Gastrocnemius medialis (tissue), 4 donors: ENCODE measurements at regions not wholly inside any gene's neighbourhood (a gene's known extent, or its start where the extent isn't known, plus 50 kb on each side); places are given as distances from the start of the nearest gene placed in this dataset.

ENCODE experiments used
- POLR2A ChIP-seq, 2 donors: fragments of 450-650 bp; IDR thresholded peaks; one replicate each; pipeline ENCODE4 v1.6.1; 2017; ENCODE audit warnings: antibody characterized with exemption in 2 of 2, mild to moderate bottlenecking in 2 of 2, moderate library complexity in 2 of 2
- TF ChIP-seq, protein P1 (sequence below), 5 experiments: fragments of 450-650 bp in 3 of 5; fragments of 200-600 bp in 2 of 5; sonication (generic) in 2 of 5; IDR thresholded peaks in 4 of 5; conservative IDR thresholded peaks in 1 of 5; 1 replicate in 4 of 5; 2 replicates in 1 of 5; pipeline ENCODE4 v1.5.1; 2016 to 2019; ENCODE audit warnings: antibody characterized with exemption in 5 of 5, mild to moderate bottlenecking in 3 of 5, moderate library complexity in 3 of 5

DNA sequence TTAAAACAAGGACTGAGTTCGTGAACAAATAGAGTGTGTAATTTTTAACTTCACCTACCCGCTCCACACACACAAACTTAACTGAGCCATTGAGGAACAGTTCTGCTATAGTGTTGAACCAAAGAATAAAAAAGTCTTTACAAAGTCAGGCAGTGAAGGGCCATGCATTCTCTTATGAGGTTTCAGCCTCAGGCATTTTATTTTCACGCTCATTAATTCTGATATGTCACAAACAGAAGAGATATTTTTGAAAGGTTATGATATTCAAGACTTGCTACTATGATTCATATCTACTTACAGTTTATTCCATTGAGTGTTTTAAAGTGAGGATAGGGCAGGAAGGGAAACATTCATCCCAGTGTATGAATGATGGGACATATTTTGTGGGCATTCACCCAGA lies 282.2 kb downstream of the SLITRK5 start:
- TF ChIP-seq, protein P1, sequence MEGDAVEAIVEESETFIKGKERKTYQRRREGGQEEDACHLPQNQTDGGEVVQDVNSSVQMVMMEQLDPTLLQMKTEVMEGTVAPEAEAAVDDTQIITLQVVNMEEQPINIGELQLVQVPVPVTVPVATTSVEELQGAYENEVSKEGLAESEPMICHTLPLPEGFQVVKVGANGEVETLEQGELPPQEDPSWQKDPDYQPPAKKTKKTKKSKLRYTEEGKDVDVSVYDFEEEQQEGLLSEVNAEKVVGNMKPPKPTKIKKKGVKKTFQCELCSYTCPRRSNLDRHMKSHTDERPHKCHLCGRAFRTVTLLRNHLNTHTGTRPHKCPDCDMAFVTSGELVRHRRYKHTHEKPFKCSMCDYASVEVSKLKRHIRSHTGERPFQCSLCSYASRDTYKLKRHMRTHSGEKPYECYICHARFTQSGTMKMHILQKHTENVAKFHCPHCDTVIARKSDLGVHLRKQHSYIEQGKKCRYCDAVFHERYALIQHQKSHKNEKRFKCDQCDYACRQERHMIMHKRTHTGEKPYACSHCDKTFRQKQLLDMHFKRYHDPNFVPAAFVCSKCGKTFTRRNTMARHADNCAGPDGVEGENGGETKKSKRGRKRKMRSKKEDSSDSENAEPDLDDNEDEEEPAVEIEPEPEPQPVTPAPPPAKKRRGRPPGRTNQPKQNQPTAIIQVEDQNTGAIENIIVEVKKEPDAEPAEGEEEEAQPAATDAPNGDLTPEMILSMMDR (IDR thresholded peaks at IDR 0.05 in 4 of 5, conservative IDR thresholded peaks at IDR 0.05 in 1 of 5) = no peak
- TF ChIP-seq POLR2A (IDR thresholded peaks at IDR 0.05) = no peak
